PFSK-1 (cell line): ENCODE measurements at regions not wholly inside any gene's neighbourhood (a gene's known extent, or its start where the extent isn't known, plus 50 kb on each side); places are given as distances from the start of the nearest gene placed in this dataset.

Source experiments
- FOXP2 ChIP-seq: optimal IDR thresholded peaks from 2 replicates; pipeline ENCODE3; 2011; ENCODE audit warnings: borderline replicate concordance, control low read depth, inconsistent platforms; ENCODE audit not compliant: insufficient read depth; ENCODE audit errors: extremely low read length, extremely low read depth
- POLR2AphosphoS5 ChIP-seq: IDR thresholded peaks from 2 replicates; pipeline ENCODE4 v1.6.1; 2012; ENCODE audit warnings: low read depth, mild to moderate bottlenecking, control low read depth, low read length, moderate library complexity
- REST ChIP-seq, 2 experiments: IDR thresholded peaks; 2 replicates each; pipeline versions ENCODE4 v1.6.1 to v1.8.0; 2011 to 2012; ENCODE audit warnings: low read depth in 2 of 2, low read length in 2 of 2, control low read depth in 1 of 2, inconsistent platforms in 1 of 2, mild to moderate bottlenecking in 1 of 2, moderate library complexity in 1 of 2; ENCODE audit not compliant: insufficient read depth in 1 of 2
- SIN3A ChIP-seq: IDR thresholded peaks from 2 replicates; pipeline ENCODE4 v1.6.1; 2012; ENCODE audit warnings: mild to moderate bottlenecking, low read length, moderate library complexity, borderline replicate concordance; ENCODE audit not compliant: insufficient read depth
- TAF1 ChIP-seq: IDR thresholded peaks from 2 replicates; pipeline ENCODE4 v1.6.1; 2012; ENCODE audit warnings: low read length, control low read depth, borderline replicate concordance; ENCODE audit not compliant: insufficient read depth

- TF ChIP-seq POLR2AphosphoS5 (no peak), REST (IDR thresholded peaks at IDR 0.05; ENCODE audit: insufficient read depth in 1 of 2, low read depth in 2 of 2, low read length in 2 of 2) (no peak), TAF1 (no peak), SIN3A (no peak), FOXP2 (no peak)
Observed at GRCh38 chr9:7316967-7317366, 482.6 kb downstream of the DMAC1 start.
